ENCODE measurements at regions not wholly inside any gene's neighbourhood (a gene's known extent, or its start where the extent isn't known, plus 50 kb on each side); places are given as distances from the start of the nearest gene placed in this dataset.

GRCh38 chr5:74131250-74131649 is 505.3 kb downstream of the ARHGEF28 start:
- no peak for DNase-seq (ENCODE audit: low read depth in 1 of 2, low spot score in 1 of 2)
- H3K27me3 ChIP-seq: no peaks in the 10 kb centered on the region
- no peaks in the 10 kb centered on the region for H3K4me1 ChIP-seq (ENCODE audit: low read depth)
- H3K9me3 ChIP-seq (ENCODE audit: low read depth): no peaks in the 10 kb centered on the region
- no peak overlapping the region for H3K27ac ChIP-seq
- H3K4me3 ChIP-seq: no peak overlapping the region
- TF ChIP-seq, protein P1, sequence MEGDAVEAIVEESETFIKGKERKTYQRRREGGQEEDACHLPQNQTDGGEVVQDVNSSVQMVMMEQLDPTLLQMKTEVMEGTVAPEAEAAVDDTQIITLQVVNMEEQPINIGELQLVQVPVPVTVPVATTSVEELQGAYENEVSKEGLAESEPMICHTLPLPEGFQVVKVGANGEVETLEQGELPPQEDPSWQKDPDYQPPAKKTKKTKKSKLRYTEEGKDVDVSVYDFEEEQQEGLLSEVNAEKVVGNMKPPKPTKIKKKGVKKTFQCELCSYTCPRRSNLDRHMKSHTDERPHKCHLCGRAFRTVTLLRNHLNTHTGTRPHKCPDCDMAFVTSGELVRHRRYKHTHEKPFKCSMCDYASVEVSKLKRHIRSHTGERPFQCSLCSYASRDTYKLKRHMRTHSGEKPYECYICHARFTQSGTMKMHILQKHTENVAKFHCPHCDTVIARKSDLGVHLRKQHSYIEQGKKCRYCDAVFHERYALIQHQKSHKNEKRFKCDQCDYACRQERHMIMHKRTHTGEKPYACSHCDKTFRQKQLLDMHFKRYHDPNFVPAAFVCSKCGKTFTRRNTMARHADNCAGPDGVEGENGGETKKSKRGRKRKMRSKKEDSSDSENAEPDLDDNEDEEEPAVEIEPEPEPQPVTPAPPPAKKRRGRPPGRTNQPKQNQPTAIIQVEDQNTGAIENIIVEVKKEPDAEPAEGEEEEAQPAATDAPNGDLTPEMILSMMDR (IDR thresholded peaks at IDR 0.05; ENCODE audit: low read depth, low read length): no peak
- no peaks in the 10 kb centered on the region for H3K36me3 ChIP-seq

- Histone ChIP-seq H3K4me1 (ENCODE audit: low read depth) (no peaks in the 10 kb centered on the region), H3K27me3 (no peaks in the 10 kb centered on the region), H3K4me3 (no peak overlapping the region), H3K27ac (no peak overlapping the region), H3K9me3 (ENCODE audit: low read depth) (no peaks in the 10 kb centered on the region), H3K36me3 (no peaks in the 10 kb centered on the region)
- no peak for DNase-seq (ENCODE audit: low read depth in 1 of 2, low spot score in 1 of 2)
- TF ChIP-seq, protein P1 (IDR thresholded peaks at IDR 0.05; ENCODE audit: low read depth, low read length): no peak
These were observed 504.3 kb downstream of the ARHGEF28 start for GRCh38 chr5:74130155-74130897.

GRCh38 chr5:74127381-74128320 is 501.7 kb downstream of the ARHGEF28 start:
- Histone ChIP-seq H3K27me3 (no peaks in the 10 kb centered on the region), H3K4me1 (ENCODE audit: low read depth) (no peaks in the 10 kb centered on the region), H3K4me3 (no peak overlapping the region), H3K36me3 (no peaks in the 10 kb centered on the region), H3K27ac (no peak overlapping the region), H3K9me3 (ENCODE audit: low read depth) (no peaks in the 10 kb centered on the region)
- TF ChIP-seq, protein P1 (IDR thresholded peaks at IDR 0.05; ENCODE audit: low read depth, low read length): peak; percentile 20
- DNase-seq (ENCODE audit: low read depth in 1 of 2, low spot score in 1 of 2): peak in 1 of 2 donors; percentile 24

GRCh38 chr5:74126294-74126693 is 500.3 kb downstream of the ARHGEF28 start:
- Histone ChIP-seq H3K27ac (no peak overlapping the region), H3K9me3 (ENCODE audit: low read depth) (no peaks in the 10 kb centered on the region), H3K27me3 (no peaks in the 10 kb centered on the region), H3K4me3 (no peak overlapping the region), H3K36me3 (no peaks in the 10 kb centered on the region), H3K4me1 (ENCODE audit: low read depth) (no peaks in the 10 kb centered on the region)
- no peak for DNase-seq (ENCODE audit: low read depth in 1 of 2, low spot score in 1 of 2)
- TF ChIP-seq, protein P1 (IDR thresholded peaks at IDR 0.05; ENCODE audit: low read depth, low read length): no peak

DNA sequence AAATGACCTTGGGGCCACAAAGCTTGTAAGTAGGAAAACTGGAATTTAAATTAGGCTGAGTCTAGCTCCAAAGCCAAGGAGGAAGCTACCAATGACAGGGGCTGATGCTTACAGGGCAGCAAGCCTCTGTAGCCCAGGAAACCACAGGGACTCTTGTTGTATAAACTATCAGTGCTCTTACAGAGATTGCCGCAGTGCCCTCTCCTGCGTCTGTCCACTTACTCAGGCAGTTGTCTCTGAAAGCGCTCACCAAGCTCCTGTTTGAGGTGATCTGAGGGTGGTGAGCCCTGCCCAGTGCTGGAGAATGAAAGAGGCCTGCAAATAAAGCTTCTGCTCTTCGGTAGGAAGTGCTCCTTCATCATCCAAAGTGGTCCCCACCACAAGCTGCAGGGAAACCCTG is 498.8 kb downstream of the ARHGEF28 start:
- TF ChIP-seq, protein P1 (IDR thresholded peaks at IDR 0.05; ENCODE audit: low read depth, low read length): no peak
- no peaks in the 10 kb centered on the region for H3K36me3 ChIP-seq
- H3K9me3 ChIP-seq (ENCODE audit: low read depth): no peaks in the 10 kb centered on the region
- DNase-seq (ENCODE audit: low read depth in 1 of 2, low spot score in 1 of 2): no peak
- H3K27me3 ChIP-seq: no peaks in the 10 kb centered on the region
- H3K27ac ChIP-seq: no peak overlapping the region
- no peaks in the 10 kb centered on the region for H3K4me1 ChIP-seq (ENCODE audit: low read depth)
- H3K4me3 ChIP-seq: no peak overlapping the region

Data from cardiac muscle cell (in vitro differentiated cells and primary cell).